Transverse colon (tissue), 4 donors: ENCODE measurements at regions not wholly inside any gene's neighbourhood (a gene's known extent, or its start where the extent isn't known, plus 50 kb on each side); places are given as distances from the start of the nearest gene placed in this dataset.

Experiments
- CTCF ChIP-seq, 5 experiments: fragments of 200-600 bp in 3 of 5; fragments of 450-650 bp in 2 of 5; sonication (generic) in 3 of 5; IDR thresholded peaks; 1 replicate in 2 of 5; 2 replicates in 3 of 5; pipeline ENCODE4 v1.5.1; 2016 to 2017; ENCODE audit warnings: antibody characterized with exemption in 5 of 5, inconsistent platforms in 3 of 5, mild to moderate bottlenecking in 2 of 5, moderate library complexity in 1 of 5
- EP300 ChIP-seq: sonication (generic); formaldehyde crosslinking; IDR thresholded peaks from one replicate; pipeline ENCODE4 v1.6.1; 2017; ENCODE audit warnings: antibody characterized with exemption, low read depth
- POLR2A ChIP-seq: fragments of 450-650 bp; IDR thresholded peaks from one replicate; pipeline ENCODE4 v1.6.1; 2016; ENCODE audit warnings: antibody characterized with exemption, mild to moderate bottlenecking, moderate library complexity
- POLR2AphosphoS5 ChIP-seq, 3 donors: sonication (generic); formaldehyde crosslinking; IDR thresholded peaks; one replicate each; pipeline ENCODE4 v1.6.1; 2016; ENCODE audit warnings: antibody characterized with exemption in 3 of 3

GRCh38 chr14:25472700-25473099 lies 422.8 kb upstream of the STXBP6 start:
- TF ChIP-seq CTCF (IDR thresholded peaks at IDR 0.05) (no peak), POLR2A (no peak), POLR2AphosphoS5 (IDR thresholded peaks at IDR 0.05) (no peak), EP300 (no peak)
